ENCODE measurements at regions not wholly inside any gene's neighbourhood (a gene's known extent, or its start where the extent isn't known, plus 50 kb on each side); places are given as distances from the start of the nearest gene placed in this dataset.

DNA sequence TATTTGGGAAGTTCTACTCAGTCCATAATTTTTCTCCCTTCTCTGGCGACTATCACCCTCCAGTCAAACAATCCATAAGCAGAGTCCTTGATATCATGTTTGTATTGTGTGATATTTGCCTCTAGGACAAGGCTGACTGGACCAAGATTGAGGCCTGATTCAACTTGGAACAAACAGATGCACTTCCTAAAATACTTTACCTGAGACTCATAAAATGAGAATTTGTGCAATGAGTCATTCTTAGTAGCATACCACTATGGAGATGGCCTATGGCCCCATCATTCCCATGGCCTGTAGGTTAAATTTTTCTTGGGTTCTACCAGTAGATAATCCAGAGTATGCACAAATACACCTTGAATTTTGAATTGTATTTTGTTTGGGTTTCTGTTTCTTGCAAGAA, 74.2 kb upstream of the DMD start:
- no peak overlapping the region for H3K4me2 ChIP-seq
- H3K36me3 ChIP-seq (replicated peaks; ENCODE audit: insufficient read depth, low read depth), result no peaks in the 10 kb centered on the region
- no peak overlapping the region for H3K27ac ChIP-seq
- no peak for TF ChIP-seq EZH2phosphoT487 (IDR thresholded peaks at IDR 0.05; ENCODE audit: low read depth, severe bottlenecking, unreplicated experiment)
- no peak for TF ChIP-seq EZH2 (IDR thresholded peaks at IDR 0.05; ENCODE audit: borderline replicate concordance)
- TF ChIP-seq, protein P1, sequence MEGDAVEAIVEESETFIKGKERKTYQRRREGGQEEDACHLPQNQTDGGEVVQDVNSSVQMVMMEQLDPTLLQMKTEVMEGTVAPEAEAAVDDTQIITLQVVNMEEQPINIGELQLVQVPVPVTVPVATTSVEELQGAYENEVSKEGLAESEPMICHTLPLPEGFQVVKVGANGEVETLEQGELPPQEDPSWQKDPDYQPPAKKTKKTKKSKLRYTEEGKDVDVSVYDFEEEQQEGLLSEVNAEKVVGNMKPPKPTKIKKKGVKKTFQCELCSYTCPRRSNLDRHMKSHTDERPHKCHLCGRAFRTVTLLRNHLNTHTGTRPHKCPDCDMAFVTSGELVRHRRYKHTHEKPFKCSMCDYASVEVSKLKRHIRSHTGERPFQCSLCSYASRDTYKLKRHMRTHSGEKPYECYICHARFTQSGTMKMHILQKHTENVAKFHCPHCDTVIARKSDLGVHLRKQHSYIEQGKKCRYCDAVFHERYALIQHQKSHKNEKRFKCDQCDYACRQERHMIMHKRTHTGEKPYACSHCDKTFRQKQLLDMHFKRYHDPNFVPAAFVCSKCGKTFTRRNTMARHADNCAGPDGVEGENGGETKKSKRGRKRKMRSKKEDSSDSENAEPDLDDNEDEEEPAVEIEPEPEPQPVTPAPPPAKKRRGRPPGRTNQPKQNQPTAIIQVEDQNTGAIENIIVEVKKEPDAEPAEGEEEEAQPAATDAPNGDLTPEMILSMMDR (IDR thresholded peaks at IDR 0.05; ENCODE audit: poor library complexity), result no peak
- 88% methylated on average over 1 of the region's 1 CpG for WGBS (ENCODE audit: low lambda C conversion rate, missing lambda C conversion rate)
- no peaks in the 10 kb centered on the region for H3K9me2 ChIP-seq (replicated peaks; ENCODE audit: insufficient read depth)
- no peaks in the 10 kb centered on the region for H3K9me3 ChIP-seq (ENCODE audit: low read depth)
- no peak overlapping the region for H3K4me3 ChIP-seq
- no peaks in the 10 kb centered on the region for H3K79me2 ChIP-seq
- no peaks in the 10 kb centered on the region for H3K4me1 ChIP-seq (ENCODE audit: insufficient read depth)
- H3K27me3 ChIP-seq, result no peaks in the 10 kb centered on the region
- no peak for DNase-seq (ENCODE audit: low spot score)
- no peak overlapping the region for H2AFZ ChIP-seq
- H4K20me1 ChIP-seq (ENCODE audit: insufficient read depth, poor library complexity, severe bottlenecking), result no peaks in the 10 kb centered on the region

DNA sequence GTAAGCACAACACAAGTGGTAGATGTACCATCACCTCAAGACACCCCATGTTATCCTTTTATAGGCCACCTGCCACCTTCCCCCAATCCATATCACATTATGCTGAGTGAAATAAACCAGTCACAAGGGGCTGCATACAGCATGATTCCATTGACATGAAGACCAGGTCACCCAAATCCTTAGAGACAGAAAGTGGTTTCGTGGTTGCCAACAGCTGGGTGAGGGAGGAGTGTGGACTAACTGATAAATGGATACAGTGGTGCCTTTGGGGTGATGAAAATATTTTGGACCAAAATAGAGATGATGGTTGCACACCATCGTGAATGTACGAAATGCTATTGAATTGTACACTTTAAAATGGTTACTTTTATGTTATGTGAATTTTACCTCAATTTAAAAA, 65.7 kb upstream of the DMD start:
- Histone ChIP-seq H3K27ac (no peak overlapping the region), H3K9me3 (ENCODE audit: low read depth) (no peaks in the 10 kb centered on the region), H3K4me2 (no peak overlapping the region), H3K36me3 (replicated peaks; ENCODE audit: insufficient read depth, low read depth) (no peaks in the 10 kb centered on the region), H2AFZ (no peak overlapping the region), H3K79me2 (no peaks in the 10 kb centered on the region), H3K9me2 (replicated peaks; ENCODE audit: insufficient read depth) (no peaks in the 10 kb centered on the region), H3K4me1 (ENCODE audit: insufficient read depth) (no peaks in the 10 kb centered on the region), H3K4me3 (no peak overlapping the region), H4K20me1 (ENCODE audit: insufficient read depth, poor library complexity, severe bottlenecking) (no peaks in the 10 kb centered on the region), H3K27me3 (no peaks in the 10 kb centered on the region)
- WGBS (ENCODE audit: low lambda C conversion rate, missing lambda C conversion rate), result 92% methylated on average over 3 of the region's 3 CpGs
- no peak for TF ChIP-seq EZH2 (IDR thresholded peaks at IDR 0.05; ENCODE audit: borderline replicate concordance)
- DNase-seq (ENCODE audit: low spot score), result no peak

DNA sequence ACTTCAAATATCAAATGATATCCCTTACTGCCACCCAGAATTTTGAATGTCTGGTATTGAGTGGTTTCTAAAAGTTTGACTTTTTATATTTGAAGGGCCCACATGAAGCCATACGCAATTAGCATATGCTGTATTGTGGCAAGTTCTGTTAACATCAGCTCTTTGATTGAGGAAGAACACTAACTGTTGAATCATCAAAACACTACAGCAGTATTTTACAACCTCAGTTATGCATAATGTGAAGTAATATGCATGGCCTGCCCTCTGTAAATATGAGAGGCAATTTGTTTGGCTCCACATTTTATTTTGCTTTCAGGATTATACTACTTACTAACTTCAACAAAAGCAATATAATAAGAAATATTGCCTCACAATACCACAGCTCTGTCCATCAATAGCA, 62.2 kb upstream of the DMD start:
- WGBS (ENCODE audit: low lambda C conversion rate, missing lambda C conversion rate), result 89% methylated on average over 1 of the region's 1 CpG
- no peaks in the 10 kb centered on the region for H3K9me3 ChIP-seq (ENCODE audit: low read depth)
- H3K9me2 ChIP-seq (replicated peaks; ENCODE audit: insufficient read depth), result no peaks in the 10 kb centered on the region
- H3K36me3 ChIP-seq (replicated peaks; ENCODE audit: insufficient read depth, low read depth), result no peaks in the 10 kb centered on the region
- TF ChIP-seq, protein P1 (IDR thresholded peaks at IDR 0.05; ENCODE audit: poor library complexity), result no peak
- TF ChIP-seq EZH2phosphoT487 (IDR thresholded peaks at IDR 0.05; ENCODE audit: low read depth, severe bottlenecking, unreplicated experiment) (no peak), EZH2 (IDR thresholded peaks at IDR 0.05; ENCODE audit: borderline replicate concordance) (no peak)
- H3K27ac ChIP-seq, result no peak overlapping the region
- no peaks in the 10 kb centered on the region for H3K79me2 ChIP-seq
- H3K4me3 ChIP-seq, result no peak overlapping the region
- H4K20me1 ChIP-seq (ENCODE audit: insufficient read depth, poor library complexity, severe bottlenecking), result no peaks in the 10 kb centered on the region
- H3K4me2 ChIP-seq, result no peak overlapping the region
- no peak overlapping the region for H2AFZ ChIP-seq
- no peaks in the 10 kb centered on the region for H3K27me3 ChIP-seq
- H3K4me1 ChIP-seq (ENCODE audit: insufficient read depth), result no peaks in the 10 kb centered on the region
- DNase-seq (ENCODE audit: low spot score), result no peak

- Histone ChIP-seq H3K27me3 (no peaks in the 10 kb centered on the region), H3K9me3 (ENCODE audit: low read depth) (no peaks in the 10 kb centered on the region), H3K79me2 (no peaks in the 10 kb centered on the region), H3K9me2 (replicated peaks; ENCODE audit: insufficient read depth) (no peaks in the 10 kb centered on the region), H2AFZ (no peak overlapping the region), H3K36me3 (replicated peaks; ENCODE audit: insufficient read depth, low read depth) (no peaks in the 10 kb centered on the region), H4K20me1 (ENCODE audit: insufficient read depth, poor library complexity, severe bottlenecking) (no peaks in the 10 kb centered on the region), H3K4me1 (ENCODE audit: insufficient read depth) (no peaks in the 10 kb centered on the region), H3K4me3 (no peak overlapping the region), H3K4me2 (no peak overlapping the region), H3K27ac (no peak overlapping the region)
- WGBS (ENCODE audit: low lambda C conversion rate, missing lambda C conversion rate), result 100% methylated on average over 1 of the region's 1 CpG
- TF ChIP-seq, protein P1 (IDR thresholded peaks at IDR 0.05; ENCODE audit: poor library complexity), result no peak
- no peak for TF ChIP-seq EZH2phosphoT487 (IDR thresholded peaks at IDR 0.05; ENCODE audit: low read depth, severe bottlenecking, unreplicated experiment)
- no peak for TF ChIP-seq EZH2 (IDR thresholded peaks at IDR 0.05; ENCODE audit: borderline replicate concordance)
- DNase-seq (ENCODE audit: low spot score), result no peak
Measured at GRCh38 chrX:33272986-33273385, 61.6 kb upstream of the DMD start.

All from hepatocyte (in vitro differentiated cells).